Astrocyte (in vitro differentiated cells and primary cell): ENCODE measurements at regions not wholly inside any gene's neighbourhood (a gene's known extent, or its start where the extent isn't known, plus 50 kb on each side); places are given as distances from the start of the nearest gene placed in this dataset.

Experiments
- CTCF ChIP-seq: IDR thresholded peaks from 2 replicates; pipeline ENCODE4 v1.5.1; 2011; ENCODE audit warnings: low read depth, mild to moderate bottlenecking, inconsistent platforms, low read length, moderate library complexity; ENCODE audit not compliant: insufficient read depth
- EZH2 ChIP-seq: IDR thresholded peaks from 2 replicates; pipeline ENCODE4 v1.6.1; 2012; ENCODE audit warnings: mild to moderate bottlenecking, low read length, inconsistent platforms; ENCODE audit not compliant: insufficient read depth

GRCh38 chr7:114255404-114255841 is 159.2 kb upstream of the FOXP2 start:
- no peak for TF ChIP-seq CTCF
- no peak for TF ChIP-seq EZH2
